Renal cortical epithelial cell (primary cell): ENCODE measurements at regions not wholly inside any gene's neighbourhood (a gene's known extent, or its start where the extent isn't known, plus 50 kb on each side); places are given as distances from the start of the nearest gene placed in this dataset.

Source experiments
- DNase-seq: peaks from one replicate; pipeline ENCODE4 v3.0.0-alpha.2; 2011; ENCODE audit warnings: low read depth

GRCh38 chrX:40314070-40314469, 216.3 kb upstream of the BCOR start:
- DNase-seq, result no peak

GRCh38 chrX:40313269-40313668, 215.5 kb upstream of the BCOR start:
- no peak for DNase-seq

DNA sequence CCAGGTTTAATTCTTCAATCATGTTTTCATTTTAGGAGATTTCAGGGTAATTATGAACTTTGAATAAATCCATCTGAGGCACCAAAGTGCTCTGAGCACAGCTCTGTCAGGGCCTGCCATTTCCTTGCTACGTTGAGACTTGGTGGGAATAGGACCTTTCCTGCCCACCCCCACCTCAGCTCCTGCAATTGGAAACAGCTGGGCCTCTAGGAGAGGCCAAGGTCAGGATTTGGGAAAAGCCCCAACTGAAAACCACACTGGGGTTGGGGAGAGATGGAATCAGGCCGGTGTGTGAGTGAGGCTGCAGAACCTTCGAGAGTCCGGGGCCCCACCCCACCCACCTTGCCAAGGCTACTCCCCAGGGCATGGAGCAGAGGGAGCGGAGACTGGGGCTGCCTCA, 212.7 kb upstream of the BCOR start:
- no peak for DNase-seq

- no peak for DNase-seq
Observed at GRCh38 chrX:40310016-40310415, 212.3 kb upstream of the BCOR start.

- no peak for DNase-seq
Observed at GRCh38 chrX:40307871-40308270, 210.1 kb upstream of the BCOR start.

DNA sequence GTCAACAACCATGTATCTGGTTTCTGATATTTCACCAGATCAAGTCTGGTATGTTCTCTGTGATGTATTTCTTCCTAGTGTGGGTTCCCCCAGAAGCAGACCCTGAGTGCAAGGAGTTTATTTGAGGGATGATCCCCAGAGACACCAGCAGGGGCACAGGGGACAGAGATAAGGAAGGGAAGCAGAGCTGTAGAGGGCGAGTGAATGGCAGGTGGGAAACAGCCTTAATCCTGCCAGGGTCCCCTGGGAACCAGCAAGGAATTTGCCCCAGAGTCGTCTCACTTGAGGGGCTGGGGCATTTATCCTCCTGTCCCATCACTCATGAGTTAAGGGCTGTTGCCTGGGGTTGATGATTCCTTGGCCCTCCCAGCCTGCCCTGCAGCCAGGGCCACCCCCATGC, 206.4 kb upstream of the BCOR start:
- no peak for DNase-seq

GRCh38 chrX:40303256-40304077, 205.7 kb upstream of the BCOR start:
- no peak for DNase-seq

GRCh38 chrX:40300286-40300890, 202.6 kb upstream of the BCOR start:
- DNase-seq, result no peak

GRCh38 chrX:40299641-40300046, 201.9 kb upstream of the BCOR start:
- DNase-seq, result no peak

GRCh38 chrX:40298572-40299479, 201.1 kb upstream of the BCOR start:
- no peak for DNase-seq

DNA sequence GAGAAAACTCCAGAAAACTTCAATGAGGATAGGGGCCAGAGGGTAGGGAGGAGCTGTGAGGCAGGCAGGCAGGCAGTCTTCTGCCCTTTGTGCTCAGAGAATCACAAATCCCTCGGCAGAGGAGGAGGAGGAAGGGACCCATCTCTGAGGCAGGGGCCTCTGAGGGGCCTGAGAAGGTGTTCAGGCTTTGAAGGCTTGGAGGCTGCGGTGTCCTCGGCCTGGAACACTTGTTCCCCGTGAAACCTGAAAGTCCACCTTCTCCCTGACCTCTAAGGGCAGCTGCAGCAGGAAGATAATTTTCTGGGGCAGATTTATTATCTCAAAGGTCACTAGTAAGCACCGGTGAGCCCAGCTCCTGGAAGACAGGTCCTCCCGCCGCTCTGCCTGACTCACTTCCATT, 200.3 kb upstream of the BCOR start:
- DNase-seq, result no peak

DNA sequence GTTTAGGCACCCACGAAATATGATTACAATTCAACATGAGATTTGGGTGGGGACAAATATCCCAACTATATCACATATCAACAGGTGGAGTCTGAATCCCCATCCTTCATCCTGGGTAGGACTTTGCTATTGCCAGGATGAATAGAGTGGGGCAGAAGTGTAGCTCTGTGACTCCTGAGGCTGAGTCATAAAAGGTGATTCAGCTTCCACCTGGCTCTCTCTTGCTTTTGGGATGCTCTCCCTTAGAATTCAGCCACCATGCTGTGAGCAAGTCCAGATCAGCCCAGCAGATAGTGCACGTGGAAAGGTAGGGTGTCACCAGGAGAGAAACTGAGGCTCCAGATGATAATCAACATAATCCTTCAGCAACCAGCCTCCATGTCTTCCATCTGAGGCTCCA, 193.8 kb upstream of the BCOR start:
- DNase-seq, result no peak

- DNase-seq, result no peak
Observed at GRCh38 chrX:40290517-40290916, 192.8 kb upstream of the BCOR start.

GRCh38 chrX:40285876-40286275, 188.1 kb upstream of the BCOR start:
- DNase-seq, result no peak

DNA sequence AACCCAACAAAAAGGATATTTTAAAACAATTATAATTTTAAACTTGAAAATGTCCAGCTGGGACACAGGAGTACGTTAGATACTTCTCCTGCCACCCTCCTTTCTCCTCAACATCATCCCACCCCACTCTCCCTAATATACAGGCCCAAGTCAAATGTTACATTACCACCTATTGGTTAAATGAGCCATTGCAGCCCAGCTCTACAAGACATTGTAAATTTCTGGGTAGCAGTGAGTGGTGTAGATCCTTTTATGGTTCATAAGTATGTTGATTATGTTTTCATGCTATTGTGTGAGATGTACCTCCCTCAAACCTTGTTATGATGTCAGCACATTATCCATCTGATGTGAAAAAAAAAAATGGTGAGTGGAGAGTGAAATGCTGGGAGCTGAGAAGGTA, 187.1 kb upstream of the BCOR start:
- DNase-seq, result no peak

- no peak for DNase-seq
Observed at GRCh38 chrX:40283981-40284380, 186.2 kb upstream of the BCOR start.

- no peak for DNase-seq
Observed at GRCh38 chrX:40282946-40283660, 185.3 kb upstream of the BCOR start.

GRCh38 chrX:40282348-40282747, 184.6 kb upstream of the BCOR start:
- no peak for DNase-seq

DNA sequence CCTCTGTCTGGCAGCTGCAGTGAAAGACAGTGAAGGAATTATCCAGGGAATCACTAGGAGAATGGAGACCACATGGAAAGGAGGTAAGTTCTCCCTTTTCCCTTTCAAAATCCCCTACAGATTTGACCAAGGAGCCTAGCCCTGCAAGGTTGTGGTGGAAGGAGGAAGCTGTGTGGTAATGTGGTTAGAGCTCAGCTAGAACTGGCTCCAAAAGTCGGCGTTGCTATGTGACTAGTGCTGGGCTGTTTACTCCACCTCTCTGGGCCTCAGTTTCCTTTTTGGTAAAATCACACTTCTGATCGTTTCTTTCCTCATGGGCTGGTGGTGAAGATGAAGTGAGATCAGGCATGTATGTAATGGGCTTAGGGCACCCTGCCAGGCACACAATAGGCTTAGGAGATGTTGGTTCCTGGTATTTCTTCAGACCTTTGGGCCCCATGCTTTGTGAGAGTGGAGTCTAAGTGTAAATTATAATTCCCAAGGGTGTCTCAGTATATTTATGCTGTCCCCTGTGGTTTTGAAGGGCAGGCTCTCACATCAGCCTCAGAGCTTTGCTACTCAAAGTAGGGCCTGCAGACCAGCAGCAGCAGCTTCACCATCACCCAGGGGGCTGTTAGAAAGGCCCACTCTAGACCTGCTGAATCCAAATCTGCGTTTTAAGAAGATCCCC, 183.7 kb upstream of the BCOR start:
- no peak for DNase-seq

DNA sequence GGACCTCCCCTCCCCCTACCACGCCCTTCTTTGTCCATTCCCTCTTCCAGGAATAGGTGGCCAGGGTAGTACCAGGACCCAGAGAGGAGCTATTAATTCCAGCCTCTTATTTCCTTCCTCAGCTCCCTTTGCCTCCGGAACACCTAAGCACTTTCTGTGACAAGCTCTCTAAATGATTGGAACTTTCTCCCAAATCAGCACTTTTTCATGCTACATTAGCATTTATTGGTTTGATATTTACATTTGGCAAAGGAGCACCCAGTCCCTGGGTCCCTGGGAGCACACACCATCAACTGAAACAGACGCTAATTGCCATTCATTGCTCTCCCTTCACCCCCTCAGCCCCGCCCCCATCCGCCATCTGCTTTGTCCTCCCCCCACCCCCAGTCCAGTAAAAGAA, 182.0 kb upstream of the BCOR start:
- DNase-seq, result no peak

DNA sequence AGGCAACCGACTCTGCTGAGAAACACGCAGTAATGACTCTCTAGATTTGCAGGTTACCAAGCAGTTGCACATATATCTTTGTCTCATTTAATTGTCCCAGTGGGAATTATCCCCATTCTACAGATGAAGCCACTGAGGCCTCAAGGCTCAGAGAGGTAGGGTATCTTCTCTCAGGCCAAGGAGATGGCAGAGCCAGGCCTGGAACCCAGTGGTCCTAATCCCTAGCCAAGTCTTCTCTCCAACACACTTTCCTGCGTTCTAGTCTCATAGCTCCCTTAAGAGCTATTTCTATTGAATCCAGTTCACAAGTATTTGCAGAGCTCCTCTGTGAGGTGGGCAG, 181.3 kb upstream of the BCOR start:
- DNase-seq, result no peak
